Muscle of back (tissue), 3 donors: ENCODE measurements at regions not wholly inside any gene's neighbourhood (a gene's known extent, or its start where the extent isn't known, plus 50 kb on each side); places are given as distances from the start of the nearest gene placed in this dataset.

Source experiments
- DNase-seq, 3 donors: peaks; one replicate each; pipeline versions ENCODE4 v3.0.0 to v3.0.0-alpha.2; 2013

- DNase-seq = no peak
Measured at GRCh38 chr9:73451003-73451402, 299.3 kb downstream of the ANXA1 start.

- no peak for DNase-seq
Measured at GRCh38 chr9:73459817-73460216, 308.2 kb downstream of the ANXA1 start.

GRCh38 chr9:73468716-73469115 lies 317.1 kb downstream of the ANXA1 start:
- DNase-seq = no peak

GRCh38 chr9:73470766-73471165 lies 319.1 kb downstream of the ANXA1 start:
- no peak for DNase-seq

- DNase-seq = no peak
Measured at GRCh38 chr9:73474002-73474600, 322.4 kb downstream of the ANXA1 start.

GRCh38 chr9:73474625-73475024 lies 323.0 kb downstream of the ANXA1 start:
- no peak for DNase-seq

- no peak for DNase-seq
Measured at GRCh38 chr9:73494894-73495293, 343.2 kb downstream of the ANXA1 start.

GRCh38 chr9:73497796-73498195 lies 346.1 kb downstream of the ANXA1 start:
- DNase-seq = no peak

- no peak for DNase-seq
Measured at GRCh38 chr9:73515216-73515615, 363.6 kb downstream of the ANXA1 start.

- DNase-seq = no peak
Measured at GRCh38 chr9:73523391-73523790, 371.7 kb downstream of the ANXA1 start.

GRCh38 chr9:73525350-73525749 lies 373.7 kb downstream of the ANXA1 start:
- DNase-seq = no peak

GRCh38 chr9:73527521-73527920 lies 375.9 kb downstream of the ANXA1 start:
- no peak for DNase-seq

GRCh38 chr9:73528926-73529325 lies 377.3 kb downstream of the ANXA1 start:
- DNase-seq = no peak

- DNase-seq = no peak
Measured at GRCh38 chr9:73529666-73530065, 378.0 kb downstream of the ANXA1 start.

GRCh38 chr9:73531051-73531532 lies 379.4 kb downstream of the ANXA1 start:
- DNase-seq = no peak

- no peak for DNase-seq
Measured at GRCh38 chr9:73531658-73532057, 380.0 kb downstream of the ANXA1 start.

GRCh38 chr9:73532985-73533384 lies 381.3 kb downstream of the ANXA1 start:
- DNase-seq = no peak

- DNase-seq = no peak
Measured at GRCh38 chr9:73536403-73536802, 384.7 kb downstream of the ANXA1 start.

- DNase-seq = no peak
Measured at GRCh38 chr9:73537561-73537960, 385.9 kb downstream of the ANXA1 start.

GRCh38 chr9:73539881-73540390 lies 388.3 kb downstream of the ANXA1 start:
- no peak for DNase-seq

GRCh38 chr9:73541923-73542322 lies 390.3 kb downstream of the ANXA1 start:
- no peak for DNase-seq

- no peak for DNase-seq
Measured at GRCh38 chr9:73543727-73544126, 392.1 kb downstream of the ANXA1 start.

- DNase-seq = no peak
Measured at GRCh38 chr9:73548201-73548600, 396.5 kb downstream of the ANXA1 start.

GRCh38 chr9:73549991-73550390 lies 398.3 kb downstream of the ANXA1 start:
- no peak for DNase-seq
